Gastrocnemius medialis (tissue), 4 donors: ENCODE measurements at regions not wholly inside any gene's neighbourhood (a gene's known extent, or its start where the extent isn't known, plus 50 kb on each side); places are given as distances from the start of the nearest gene placed in this dataset.

Source experiments
- ATAC-seq, 2 donors: fragments of 150-250 bp; one replicate each; pipeline ENCODE4 v1.9.1; 2016
- DNase-seq, 2 donors: peaks; one replicate each; pipeline ENCODE4 v3.0.0-alpha.2; 2019
- H3K27ac ChIP-seq, 4 donors: fragments of 200-600 bp; sonication (generic); 1 replicate in 1 of 4; 2 replicates in 3 of 4; pipeline ENCODE4 v1.5.1; 2016 to 2018; ENCODE audit warnings: mild to moderate bottlenecking in 2 of 4, moderate library complexity in 1 of 4
- H3K27me3 ChIP-seq, 3 donors: fragments of 200-600 bp; sonication (generic) in 2 of 3; 1 replicate in 1 of 3; 2 replicates in 2 of 3; pipeline versions ENCODE4 v1.5.1 to v1.6.0; 2016 to 2019; ENCODE audit warnings: mild to moderate bottlenecking in 1 of 3, moderate library complexity in 1 of 3
- H3K36me3 ChIP-seq, 2 donors: fragments of 200-600 bp; sonication (generic) in 1 of 2; one replicate each; pipeline ENCODE4 v1.5.1; 2017 to 2018
- H3K4me1 ChIP-seq, 2 donors: fragments of 200-600 bp; sonication (generic) in 1 of 2; one replicate each; pipeline ENCODE4 v1.5.1; 2016 to 2017; ENCODE audit warnings: mild to moderate bottlenecking in 2 of 2
- H3K4me3 ChIP-seq, 4 donors: fragments of 200-600 bp; sonication (generic) in 3 of 4; 1 replicate in 1 of 4; 2 replicates in 3 of 4; pipeline ENCODE4 v1.5.1; 2016 to 2019; ENCODE audit warnings: mild to moderate bottlenecking in 2 of 4
- H3K9me3 ChIP-seq, 3 donors: fragments of 200-600 bp; sonication (generic) in 2 of 3; 1 replicate in 1 of 3; 2 replicates in 2 of 3; pipeline ENCODE4 v1.5.1; 2016 to 2019
- POLR2A ChIP-seq, 2 donors: fragments of 450-650 bp; IDR thresholded peaks; one replicate each; pipeline ENCODE4 v1.6.1; 2017; ENCODE audit warnings: antibody characterized with exemption in 2 of 2, mild to moderate bottlenecking in 2 of 2, moderate library complexity in 2 of 2
- in situ Hi-C, 4 donors: fragments of 200-750 bp; cut with MboI; loops; one replicate each; pipeline versions ENCODE4 v1.15.0 to v1.8.0; 2017; ENCODE audit warnings: low sequenced_read_pairs in 4 of 4
- intact Hi-C: fragments of 100-400 bp; cut with DNase I; formaldehyde crosslinking; loops from one replicate; pipeline ENCODE4 v1.15.1; 2023; ENCODE audit warnings: low total_unique reads
- TF ChIP-seq, protein P1 (sequence below), 5 experiments: fragments of 450-650 bp in 3 of 5; fragments of 200-600 bp in 2 of 5; sonication (generic) in 2 of 5; IDR thresholded peaks in 4 of 5; conservative IDR thresholded peaks in 1 of 5; 1 replicate in 4 of 5; 2 replicates in 1 of 5; pipeline ENCODE4 v1.5.1; 2016 to 2019; ENCODE audit warnings: antibody characterized with exemption in 5 of 5, mild to moderate bottlenecking in 3 of 5, moderate library complexity in 3 of 5

DNA sequence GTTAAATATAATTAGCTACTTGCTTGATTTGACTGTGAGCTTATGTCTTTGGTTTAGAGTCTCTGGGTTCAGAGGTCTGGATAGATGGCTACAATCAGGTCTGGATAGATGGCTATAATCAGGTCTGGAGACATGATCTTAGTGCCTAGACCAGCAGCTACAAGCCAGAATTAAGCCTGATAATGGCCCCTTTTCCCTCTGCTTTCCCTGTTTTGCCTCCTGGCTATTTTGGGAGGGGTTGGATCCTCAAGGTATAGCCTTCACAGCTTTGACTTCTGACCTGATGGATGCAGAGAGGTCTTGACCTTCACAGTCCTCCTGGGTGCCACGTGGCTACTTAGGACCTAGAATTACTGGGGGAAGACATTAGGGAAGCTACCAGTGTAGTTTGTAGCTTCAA lies 877.7 kb downstream of the GALC start:
- Histone ChIP-seq H3K27me3 (no peaks in the 10 kb centered on the region), H3K4me1 (no peaks in the 10 kb centered on the region), H3K4me3 (no peak overlapping the region), H3K36me3 (no peaks in the 10 kb centered on the region), H3K27ac (no peak overlapping the region), H3K9me3 (no peaks in the 10 kb centered on the region)
- intact Hi-C loops = no loop called here
- in situ Hi-C loops = no loop called here
- no peak for TF ChIP-seq POLR2A (IDR thresholded peaks at IDR 0.05)
- TF ChIP-seq, protein P1, sequence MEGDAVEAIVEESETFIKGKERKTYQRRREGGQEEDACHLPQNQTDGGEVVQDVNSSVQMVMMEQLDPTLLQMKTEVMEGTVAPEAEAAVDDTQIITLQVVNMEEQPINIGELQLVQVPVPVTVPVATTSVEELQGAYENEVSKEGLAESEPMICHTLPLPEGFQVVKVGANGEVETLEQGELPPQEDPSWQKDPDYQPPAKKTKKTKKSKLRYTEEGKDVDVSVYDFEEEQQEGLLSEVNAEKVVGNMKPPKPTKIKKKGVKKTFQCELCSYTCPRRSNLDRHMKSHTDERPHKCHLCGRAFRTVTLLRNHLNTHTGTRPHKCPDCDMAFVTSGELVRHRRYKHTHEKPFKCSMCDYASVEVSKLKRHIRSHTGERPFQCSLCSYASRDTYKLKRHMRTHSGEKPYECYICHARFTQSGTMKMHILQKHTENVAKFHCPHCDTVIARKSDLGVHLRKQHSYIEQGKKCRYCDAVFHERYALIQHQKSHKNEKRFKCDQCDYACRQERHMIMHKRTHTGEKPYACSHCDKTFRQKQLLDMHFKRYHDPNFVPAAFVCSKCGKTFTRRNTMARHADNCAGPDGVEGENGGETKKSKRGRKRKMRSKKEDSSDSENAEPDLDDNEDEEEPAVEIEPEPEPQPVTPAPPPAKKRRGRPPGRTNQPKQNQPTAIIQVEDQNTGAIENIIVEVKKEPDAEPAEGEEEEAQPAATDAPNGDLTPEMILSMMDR (IDR thresholded peaks at IDR 0.05 in 4 of 5, conservative IDR thresholded peaks at IDR 0.05 in 1 of 5) = no peak
- DNase-seq (no peak), ATAC-seq (no peak)

GRCh38 chr14:87113286-87113685 lies 879.7 kb downstream of the GALC start:
- ATAC-seq = no peak
- Histone ChIP-seq H3K27ac (no peak overlapping the region), H3K9me3 (no peaks in the 10 kb centered on the region), H3K4me1 (no peaks in the 10 kb centered on the region), H3K27me3 (no peaks in the 10 kb centered on the region), H3K36me3 (no peaks in the 10 kb centered on the region), H3K4me3 (no peak overlapping the region)
- in situ Hi-C loops = no loop called here
- no peak for TF ChIP-seq POLR2A (IDR thresholded peaks at IDR 0.05)
- TF ChIP-seq, protein P1 (IDR thresholded peaks at IDR 0.05 in 4 of 5, conservative IDR thresholded peaks at IDR 0.05 in 1 of 5) = no peak
- DNase-seq = no peak
- intact Hi-C loops = no loop called here

DNA sequence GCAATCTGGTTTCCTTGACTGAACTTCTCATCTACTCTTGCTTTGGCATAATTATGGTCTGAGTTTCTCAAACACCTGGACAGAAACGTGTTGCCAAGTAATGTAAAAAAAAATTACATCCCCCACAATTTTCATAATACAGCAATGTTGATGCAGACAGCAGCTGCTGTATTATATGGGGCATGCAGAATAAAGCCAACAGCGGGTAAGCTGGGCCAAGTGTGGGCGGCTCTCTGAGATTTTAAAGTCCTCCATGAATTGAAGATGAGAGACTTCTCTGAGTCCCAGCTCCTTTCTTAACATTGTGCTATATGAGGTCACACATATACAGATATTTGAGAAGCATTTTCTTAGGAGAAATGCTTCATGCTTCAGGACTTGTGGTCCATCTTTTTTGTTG lies 881.2 kb downstream of the GALC start:
- H3K9me3 ChIP-seq = no peaks in the 10 kb centered on the region
- TF ChIP-seq POLR2A (IDR thresholded peaks at IDR 0.05) = no peak
- TF ChIP-seq, protein P1 (IDR thresholded peaks at IDR 0.05 in 4 of 5, conservative IDR thresholded peaks at IDR 0.05 in 1 of 5) = no peak
- H3K27me3 ChIP-seq = no peaks in the 10 kb centered on the region
- no peaks in the 10 kb centered on the region for H3K4me1 ChIP-seq
- in situ Hi-C loops (no loop called here), intact Hi-C loops (no loop called here)
- H3K4me3 ChIP-seq = no peak overlapping the region
- no peak for ATAC-seq
- H3K36me3 ChIP-seq = no peaks in the 10 kb centered on the region
- no peak for DNase-seq
- no peak overlapping the region for H3K27ac ChIP-seq

DNA sequence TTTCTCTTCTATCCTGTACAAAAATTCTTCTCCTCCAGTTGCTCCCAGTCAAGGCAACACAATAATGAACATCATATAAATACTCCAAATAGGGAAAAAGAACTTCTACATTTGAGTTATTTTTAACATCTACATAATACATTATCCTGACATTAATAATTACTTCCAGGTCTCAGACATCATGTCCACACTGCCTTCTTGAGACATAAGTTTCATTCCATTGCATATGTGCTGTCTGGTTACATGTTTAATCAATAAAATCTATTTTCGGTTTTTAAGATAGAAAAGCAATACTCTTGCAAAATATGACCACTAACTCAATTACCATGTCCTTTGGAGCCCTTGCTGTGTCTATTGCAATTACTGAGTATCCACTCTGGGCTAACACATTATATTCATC lies 881.9 kb downstream of the GALC start:
- Histone ChIP-seq H3K9me3 (no peaks in the 10 kb centered on the region), H3K27ac (no peak overlapping the region), H3K27me3 (no peaks in the 10 kb centered on the region), H3K4me3 (no peak overlapping the region), H3K36me3 (no peaks in the 10 kb centered on the region), H3K4me1 (no peaks in the 10 kb centered on the region)
- no peak for DNase-seq
- no peak for ATAC-seq
- in situ Hi-C loops (no loop called here), intact Hi-C loops (no loop called here)
- TF ChIP-seq, protein P1 (IDR thresholded peaks at IDR 0.05 in 4 of 5, conservative IDR thresholded peaks at IDR 0.05 in 1 of 5) = no peak
- no peak for TF ChIP-seq POLR2A (IDR thresholded peaks at IDR 0.05)

GRCh38 chr14:87109271-87109670 lies 883.7 kb downstream of the GALC start:
- Histone ChIP-seq H3K36me3 (no peaks in the 10 kb centered on the region), H3K27me3 (no peaks in the 10 kb centered on the region), H3K4me1 (no peaks in the 10 kb centered on the region), H3K9me3 (no peaks in the 10 kb centered on the region), H3K27ac (no peak overlapping the region), H3K4me3 (no peak overlapping the region)
- no peak for DNase-seq
- ATAC-seq = no peak
- TF ChIP-seq, protein P1 (IDR thresholded peaks at IDR 0.05 in 4 of 5, conservative IDR thresholded peaks at IDR 0.05 in 1 of 5) = no peak
- no peak for TF ChIP-seq POLR2A (IDR thresholded peaks at IDR 0.05)
- intact Hi-C loops (no loop called here), in situ Hi-C loops (no loop called here)
